ENCODE measurements at regions not wholly inside any gene's neighbourhood (a gene's known extent, or its start where the extent isn't known, plus 50 kb on each side); places are given as distances from the start of the nearest gene placed in this dataset.
A peak's percentile ranks its signal among the peaks of the same experiment; 100 is the strongest.
"Not testable (repeated sequence)": the region's sequence is repeated elsewhere in the genome, so short reads cannot be mapped to it uniquely, and the experiment has no call there.

- no peak for DNase-seq
- no peak overlapping the region for H3K27ac Mint-ChIP-seq (ENCODE audit: unreplicated experiment)
- H3K9me3 Mint-ChIP-seq (ENCODE audit: low read depth, unreplicated experiment) = peaks cover 3% of the 10 kb centered on the region
- no peak for TF ChIP-seq CTCF (IDR thresholded peaks at IDR 0.05; ENCODE audit: unreplicated experiment)
- CTCF ChIA-PET = no interaction called here
- no TSS peak for BruUV-seq (replicated peaks)
- peaks cover 48% of the 10 kb centered on the region for H3K4me1 Mint-ChIP-seq (ENCODE audit: low read depth, unreplicated experiment)
- no peak overlapping the region for H3K4me3 Mint-ChIP-seq (ENCODE audit: low read depth, unreplicated experiment)
- intact Hi-C loops (cut with micrococcal nuclease; ENCODE audit: unreplicated experiment) = no loop called here
- peaks cover 4% of the 10 kb centered on the region for H3K36me3 Mint-ChIP-seq (ENCODE audit: insufficient read depth, unreplicated experiment)
- no peaks in the 10 kb centered on the region for H3K27me3 Mint-ChIP-seq (ENCODE audit: unreplicated experiment)
These were observed 98.9 kb upstream of the EGLN3 start for GRCh38 chr14:34049790-34050189.

GRCh38 chr14:34049187-34049586 lies 98.3 kb upstream of the EGLN3 start:
- DNase-seq; BruUV-seq (replicated peaks); CTCF ChIA-PET; intact Hi-C loops (cut with micrococcal nuclease; ENCODE audit: unreplicated experiment); H3K27me3 Mint-ChIP-seq (ENCODE audit: unreplicated experiment); H3K36me3 Mint-ChIP-seq (ENCODE audit: insufficient read depth, unreplicated experiment); H3K27ac Mint-ChIP-seq (ENCODE audit: unreplicated experiment); H3K4me3 Mint-ChIP-seq (ENCODE audit: low read depth, unreplicated experiment); H3K9me3 Mint-ChIP-seq (ENCODE audit: low read depth, unreplicated experiment): not testable (repeated sequence)
- peaks cover 51% of the 10 kb centered on the region for H3K4me1 Mint-ChIP-seq (ENCODE audit: low read depth, unreplicated experiment)

- intact Hi-C loops (cut with micrococcal nuclease; ENCODE audit: unreplicated experiment) = no loop called here
- no TSS peak for BruUV-seq (replicated peaks)
- Mint-ChIP-seq H3K27ac (ENCODE audit: unreplicated experiment) (no peak overlapping the region), H3K27me3 (ENCODE audit: unreplicated experiment) (no peaks in the 10 kb centered on the region), H3K9me3 (ENCODE audit: low read depth, unreplicated experiment) (peaks cover 3% of the 10 kb centered on the region), H3K36me3 (ENCODE audit: insufficient read depth, unreplicated experiment) (peaks cover 9% of the 10 kb centered on the region), H3K4me1 (ENCODE audit: low read depth, unreplicated experiment) (peaks cover 37% of the 10 kb centered on the region), H3K4me3 (ENCODE audit: low read depth, unreplicated experiment) (no peak overlapping the region)
- CTCF ChIA-PET = no interaction called here
- no peak for DNase-seq
- no peak for TF ChIP-seq CTCF (IDR thresholded peaks at IDR 0.05; ENCODE audit: unreplicated experiment)
These were observed 96.1 kb upstream of the EGLN3 start for GRCh38 chr14:34046799-34047520.

- intact Hi-C loops (cut with micrococcal nuclease; ENCODE audit: unreplicated experiment) = no loop called here
- Mint-ChIP-seq H3K36me3 (ENCODE audit: insufficient read depth, unreplicated experiment) (peaks cover 5% of the 10 kb centered on the region), H3K9me3 (ENCODE audit: low read depth, unreplicated experiment) (no peaks in the 10 kb centered on the region), H3K27ac (ENCODE audit: unreplicated experiment) (peak overlapping the region; percentile 77), H3K4me3 (ENCODE audit: low read depth, unreplicated experiment) (no peak overlapping the region), H3K4me1 (ENCODE audit: low read depth, unreplicated experiment) (peaks cover 22% of the 10 kb centered on the region), H3K27me3 (ENCODE audit: unreplicated experiment) (no peaks in the 10 kb centered on the region)
- CTCF ChIA-PET = no interaction called here
- BruUV-seq (replicated peaks) = no TSS peak
- TF ChIP-seq CTCF (IDR thresholded peaks at IDR 0.05; ENCODE audit: unreplicated experiment) = no peak
- DNase-seq = no peak
These were observed 93.9 kb upstream of the EGLN3 start for GRCh38 chr14:34044666-34045306.

- CTCF ChIA-PET = interaction anchor here (1.3 kb wide), 2 partner anchors 8 to 54 kb away, joined by 5 to 6 read pairs; no protein-coding TSS in a partner anchor
These were observed 93.4 kb upstream of the EGLN3 start for GRCh38 chr14:34044373-34044637.

More at GRCh38 chr14:34044373-34044637, 93.4 kb upstream of the EGLN3 start:
- no TSS peak for BruUV-seq (replicated peaks)
- Mint-ChIP-seq H3K27ac (ENCODE audit: unreplicated experiment) (peak overlapping the region; percentile 77), H3K9me3 (ENCODE audit: low read depth, unreplicated experiment) (no peaks in the 10 kb centered on the region), H3K4me3 (ENCODE audit: low read depth, unreplicated experiment) (no peak overlapping the region), H3K4me1 (ENCODE audit: low read depth, unreplicated experiment) (peaks cover 26% of the 10 kb centered on the region), H3K27me3 (ENCODE audit: unreplicated experiment) (no peaks in the 10 kb centered on the region), H3K36me3 (ENCODE audit: insufficient read depth, unreplicated experiment) (peaks cover 5% of the 10 kb centered on the region)
- no peak for DNase-seq
- no peak for TF ChIP-seq CTCF (IDR thresholded peaks at IDR 0.05; ENCODE audit: unreplicated experiment)
- intact Hi-C loops (cut with micrococcal nuclease; ENCODE audit: unreplicated experiment) = no loop called here

Measured in Calu3 (cell line).